DOHH2 (cell line): ENCODE measurements at regions not wholly inside any gene's neighbourhood (a gene's known extent, or its start where the extent isn't known, plus 50 kb on each side); places are given as distances from the start of the nearest gene placed in this dataset.

ENCODE experiments used
- H3F3A ChIP-seq: fragments of 200-600 bp; sonication (generic), shearing (Covaris generic); 2 replicates; pipeline ENCODE4 v1.6.0; 2016; ENCODE audit warnings: antibody characterized with exemption, mild to moderate bottlenecking; ENCODE audit not compliant: control insufficient read depth, insufficient read depth
- H3K27ac ChIP-seq: fragments of 200-600 bp; sonication (generic); 2 replicates; pipeline ENCODE4 v1.5.1; 2014; ENCODE audit warnings: low read depth, mild to moderate bottlenecking, low read length, moderate library complexity
- H3K27me3 ChIP-seq: fragments of 200-600 bp; sonication (generic); 2 replicates; pipeline ENCODE4 v1.6.1; 2014; ENCODE audit warnings: mild to moderate bottlenecking, low read length, mixed read lengths; ENCODE audit not compliant: control insufficient read depth
- H3K36me3 ChIP-seq: fragments of 200-600 bp; sonication (generic); 2 replicates; pipeline ENCODE4 v1.6.1; 2014; ENCODE audit warnings: mild to moderate bottlenecking, low read length, moderate library complexity, mixed read lengths; ENCODE audit not compliant: control insufficient read depth
- H3K4me1 ChIP-seq: fragments of 200-600 bp; sonication (generic); 2 replicates; pipeline ENCODE4 v1.6.1; 2014; ENCODE audit warnings: mild to moderate bottlenecking, low read length, mixed read lengths; ENCODE audit not compliant: control insufficient read depth
- H3K4me2 ChIP-seq: fragments of 200-600 bp; sonication (generic); 2 replicates; pipeline ENCODE4 v1.6.0; 2014; ENCODE audit warnings: mild to moderate bottlenecking, low read length, moderate library complexity
- H3K4me3 ChIP-seq: fragments of 200-600 bp; sonication (generic); 2 replicates; pipeline ENCODE4 v1.5.1; 2014; ENCODE audit warnings: mild to moderate bottlenecking, low read length, mixed read lengths
- H3K79me2 ChIP-seq: fragments of 200-600 bp; sonication (generic); 2 replicates; pipeline ENCODE4 v1.6.1; 2014; ENCODE audit warnings: mild to moderate bottlenecking, low read length, mixed read lengths; ENCODE audit not compliant: control insufficient read depth
- H3K9me2 ChIP-seq: fragments of 200-600 bp; sonication (generic); replicated peaks from 2 replicates; pipeline ENCODE4 v1.6.1; 2014; ENCODE audit warnings: mild to moderate bottlenecking, low read length, mixed read lengths; ENCODE audit not compliant: control insufficient read depth
- H3K9me3 ChIP-seq: fragments of 200-600 bp; sonication (generic); 2 replicates; pipeline ENCODE4 v1.6.1; 2014; ENCODE audit warnings: antibody characterized with exemption, low read length, mixed read lengths; ENCODE audit not compliant: control insufficient read depth, insufficient read depth
- H4K20me1 ChIP-seq: fragments of 200-600 bp; sonication (generic); 2 replicates; pipeline ENCODE4 v1.6.0; 2014; ENCODE audit warnings: low read depth, mild to moderate bottlenecking, antibody characterized with exemption, low read length, moderate library complexity; ENCODE audit not compliant: control insufficient read depth, insufficient read depth
- CTCF ChIP-seq: fragments of 200-600 bp; sonication (generic); IDR thresholded peaks from one replicate; pipeline ENCODE4 v1.5.1; 2014; ENCODE audit warnings: antibody characterized with exemption, mild to moderate bottlenecking, low read depth, low read length; ENCODE audit not compliant: poor library complexity, severe bottlenecking
- EZH2phosphoT487 ChIP-seq: fragments of 200-600 bp; sonication (generic); IDR thresholded peaks from 2 replicates; pipeline ENCODE4 v1.6.1; 2017; ENCODE audit warnings: borderline replicate concordance, mild to moderate bottlenecking, antibody characterized with exemption, low read length, moderate library complexity, mixed read lengths

- H3K27ac ChIP-seq = no peak overlapping the region
- H3F3A ChIP-seq = no peaks in the 10 kb centered on the region
- no peaks in the 10 kb centered on the region for H3K4me1 ChIP-seq
- no peaks in the 10 kb centered on the region for H3K36me3 ChIP-seq
- TF ChIP-seq EZH2phosphoT487 (no peak), CTCF (no peak)
- H3K79me2 ChIP-seq = no peaks in the 10 kb centered on the region
- H3K9me2 ChIP-seq = no peaks in the 10 kb centered on the region
- H3K9me3 ChIP-seq = no peaks in the 10 kb centered on the region
- no peak overlapping the region for H3K4me2 ChIP-seq
- H3K27me3 ChIP-seq = no peaks in the 10 kb centered on the region
- no peak overlapping the region for H3K4me3 ChIP-seq
- H4K20me1 ChIP-seq = no peaks in the 10 kb centered on the region
These were observed 1485.9 kb downstream of the PLA2G4A start for GRCh38 chr1:188314557-188315137.

GRCh38 chr1:188317894-188318293 lies 1489.1 kb downstream of the PLA2G4A start:
- H3K9me3 ChIP-seq = no peaks in the 10 kb centered on the region
- H3K4me2 ChIP-seq = no peak overlapping the region
- TF ChIP-seq CTCF = no peak
- TF ChIP-seq EZH2phosphoT487 = no peak
- H3K27me3 ChIP-seq = no peaks in the 10 kb centered on the region
- no peaks in the 10 kb centered on the region for H3K9me2 ChIP-seq
- no peak overlapping the region for H3K4me3 ChIP-seq
- no peaks in the 10 kb centered on the region for H3F3A ChIP-seq
- H3K79me2 ChIP-seq = no peaks in the 10 kb centered on the region
- no peaks in the 10 kb centered on the region for H4K20me1 ChIP-seq
- H3K4me1 ChIP-seq = no peaks in the 10 kb centered on the region
- no peak overlapping the region for H3K27ac ChIP-seq
- H3K36me3 ChIP-seq = no peaks in the 10 kb centered on the region

- no peaks in the 10 kb centered on the region for H3K9me3 ChIP-seq
- no peaks in the 10 kb centered on the region for H3K79me2 ChIP-seq
These were observed 1496.5 kb downstream of the PLA2G4A start for GRCh38 chr1:188325211-188325610.

More at GRCh38 chr1:188325211-188325610, 1496.5 kb downstream of the PLA2G4A start:
- TF ChIP-seq EZH2phosphoT487 = no peak
- TF ChIP-seq CTCF = no peak
- H3K36me3 ChIP-seq = no peaks in the 10 kb centered on the region
- no peaks in the 10 kb centered on the region for H3K9me2 ChIP-seq
- no peaks in the 10 kb centered on the region for H3K4me1 ChIP-seq
- H3K4me2 ChIP-seq = no peak overlapping the region
- no peak overlapping the region for H3K4me3 ChIP-seq
- H3F3A ChIP-seq = no peaks in the 10 kb centered on the region
- no peaks in the 10 kb centered on the region for H4K20me1 ChIP-seq
- no peak overlapping the region for H3K27ac ChIP-seq
- no peaks in the 10 kb centered on the region for H3K27me3 ChIP-seq
